D721Med (cell line): ENCODE measurements at regions not wholly inside any gene's neighbourhood (a gene's known extent, or its start where the extent isn't known, plus 50 kb on each side); places are given as distances from the start of the nearest gene placed in this dataset.

Source experiments
- DNase-seq: peaks from one replicate; pipeline ENCODE4 v3.0.0; 2011; ENCODE audit warnings: low spot score; ENCODE audit not compliant: insufficient read length
- FAIRE-seq: peaks from 2 replicates; lab custom pipeline; 2011; peaks lifted over from hg19 to GRCh38; lab: Jason Lieb, UNC
- TF ChIP-seq, protein P1 (sequence below): IDR thresholded peaks from 2 replicates; pipeline ENCODE4 v1.5.1; 2012; ENCODE audit warnings: mild to moderate bottlenecking, control low read depth; ENCODE audit not compliant: insufficient read depth; ENCODE audit errors: missing control alignments

- FAIRE-seq: no peak
These were observed 1352.6 kb upstream of the GJE1 start for GRCh38 chr6:140779991-140780596.

DNA sequence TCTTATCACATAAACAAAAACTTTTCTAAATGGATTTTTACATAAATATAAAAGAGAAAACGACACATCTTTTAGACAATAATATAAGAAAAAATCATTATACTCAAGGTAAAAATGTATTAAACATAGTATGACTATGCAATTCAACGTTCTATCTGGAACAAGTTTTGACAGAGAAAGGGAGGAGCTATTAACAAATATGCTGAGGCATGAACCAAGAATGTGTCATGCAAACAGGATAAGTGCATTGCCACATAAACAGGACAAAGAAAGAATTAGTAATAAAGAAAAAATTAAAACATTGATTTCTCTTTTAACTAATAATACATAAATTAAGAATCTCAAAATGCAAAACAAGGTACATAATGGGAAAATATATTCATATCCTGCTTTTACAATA lies 1353.4 kb upstream of the GJE1 start:
- FAIRE-seq: no peak
- no peak for DNase-seq
- TF ChIP-seq, protein P1, sequence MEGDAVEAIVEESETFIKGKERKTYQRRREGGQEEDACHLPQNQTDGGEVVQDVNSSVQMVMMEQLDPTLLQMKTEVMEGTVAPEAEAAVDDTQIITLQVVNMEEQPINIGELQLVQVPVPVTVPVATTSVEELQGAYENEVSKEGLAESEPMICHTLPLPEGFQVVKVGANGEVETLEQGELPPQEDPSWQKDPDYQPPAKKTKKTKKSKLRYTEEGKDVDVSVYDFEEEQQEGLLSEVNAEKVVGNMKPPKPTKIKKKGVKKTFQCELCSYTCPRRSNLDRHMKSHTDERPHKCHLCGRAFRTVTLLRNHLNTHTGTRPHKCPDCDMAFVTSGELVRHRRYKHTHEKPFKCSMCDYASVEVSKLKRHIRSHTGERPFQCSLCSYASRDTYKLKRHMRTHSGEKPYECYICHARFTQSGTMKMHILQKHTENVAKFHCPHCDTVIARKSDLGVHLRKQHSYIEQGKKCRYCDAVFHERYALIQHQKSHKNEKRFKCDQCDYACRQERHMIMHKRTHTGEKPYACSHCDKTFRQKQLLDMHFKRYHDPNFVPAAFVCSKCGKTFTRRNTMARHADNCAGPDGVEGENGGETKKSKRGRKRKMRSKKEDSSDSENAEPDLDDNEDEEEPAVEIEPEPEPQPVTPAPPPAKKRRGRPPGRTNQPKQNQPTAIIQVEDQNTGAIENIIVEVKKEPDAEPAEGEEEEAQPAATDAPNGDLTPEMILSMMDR: no peak

More at GRCh38 chr6:140779991-140780596, 1352.6 kb upstream of the GJE1 start:
- no peak for DNase-seq
- TF ChIP-seq, protein P1: no peak

DNA sequence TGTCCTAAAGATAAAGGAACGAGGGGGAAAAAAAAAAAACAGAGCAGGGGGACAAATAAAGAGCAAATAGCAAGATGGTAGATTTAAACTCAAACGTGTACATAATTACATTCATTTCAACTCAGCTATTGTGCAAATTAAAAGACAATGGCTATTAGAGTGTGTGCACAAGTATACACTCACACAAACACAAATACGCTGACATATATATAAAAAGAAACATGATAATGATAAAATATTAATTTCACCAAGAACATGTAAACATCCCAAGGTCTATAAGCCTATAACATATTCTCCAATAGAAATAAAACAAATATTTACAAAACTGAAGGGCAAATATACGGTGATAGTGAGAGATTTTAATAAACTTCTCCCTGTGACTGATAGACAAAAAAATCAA lies 1354.9 kb upstream of the GJE1 start:
- TF ChIP-seq, protein P1: no peak
- no peak for FAIRE-seq

DNA sequence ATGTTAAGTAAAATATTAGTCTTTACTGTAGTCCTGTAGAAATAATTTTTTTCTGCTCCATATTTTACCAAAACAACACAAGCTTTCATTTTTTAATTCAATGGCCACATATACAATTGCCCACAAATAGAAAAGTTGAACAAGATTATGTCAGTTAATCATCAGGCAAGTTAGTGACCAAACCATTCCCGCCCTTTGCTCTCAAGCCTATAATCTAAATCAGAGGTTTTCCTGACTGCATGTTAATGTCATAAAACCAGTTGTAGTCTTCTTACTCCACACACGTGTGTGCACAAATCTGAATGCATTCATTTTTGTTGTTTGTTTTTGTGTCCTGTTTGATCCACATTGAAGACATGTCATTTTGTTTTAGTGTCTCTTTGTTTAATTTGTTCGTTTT lies 1357.7 kb upstream of the GJE1 start:
- TF ChIP-seq, protein P1: no peak
- FAIRE-seq (no peak), DNase-seq (no peak)

More for the DNA sequence above, 1354.9 kb upstream of the GJE1 start:
- DNase-seq: no peak

DNA sequence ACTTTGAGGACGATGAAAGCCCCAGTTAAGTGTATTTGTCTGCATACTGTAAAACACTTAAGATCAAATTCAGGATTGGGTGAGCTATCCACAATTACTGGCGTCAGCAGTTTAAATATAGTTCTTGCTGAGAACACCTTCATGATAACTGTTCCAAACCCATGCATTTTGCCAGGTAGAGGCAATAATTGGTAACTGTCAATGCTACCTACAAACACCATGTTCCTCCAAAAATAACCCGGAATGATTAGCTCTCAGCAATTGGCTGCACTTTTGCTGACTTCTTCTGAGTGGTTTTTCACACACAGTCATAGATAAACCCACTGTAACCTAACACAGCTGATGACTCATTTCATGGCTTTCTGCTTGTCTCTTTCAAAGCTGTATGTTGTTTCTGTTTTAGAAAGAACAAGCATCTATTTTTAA lies 1358.6 kb upstream of the GJE1 start:
- DNase-seq (no peak), FAIRE-seq (no peak)
- TF ChIP-seq, protein P1: no peak

DNA sequence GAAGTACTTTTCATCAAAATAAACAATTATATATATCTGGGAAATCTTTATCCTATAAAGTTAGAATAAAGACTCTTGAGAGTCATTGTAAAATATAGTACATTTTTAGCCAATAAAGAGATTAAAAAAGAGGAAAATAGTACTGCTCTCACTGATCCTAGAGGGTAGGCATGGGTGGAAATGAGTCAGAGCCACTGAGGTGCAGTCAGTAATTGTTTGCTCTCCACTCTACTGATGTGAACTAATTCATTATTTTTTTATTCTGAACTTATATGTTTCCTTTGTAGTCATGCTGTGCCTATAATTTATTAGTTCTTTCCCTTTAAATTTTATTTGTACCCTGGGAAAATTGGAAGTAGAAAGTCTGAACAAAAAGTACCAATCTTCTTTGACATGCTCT lies 1359.4 kb upstream of the GJE1 start:
- FAIRE-seq (no peak), DNase-seq (no peak)
- TF ChIP-seq, protein P1: no peak

- FAIRE-seq (no peak), DNase-seq (no peak)
- TF ChIP-seq, protein P1: no peak
These were observed 1360.1 kb upstream of the GJE1 start for GRCh38 chr6:140772576-140772975.
